ENCODE measurements at regions not wholly inside any gene's neighbourhood (a gene's known extent, or its start where the extent isn't known, plus 50 kb on each side); places are given as distances from the start of the nearest gene placed in this dataset.

GRCh38 chr7:110186334-110186733, 904.6 kb upstream of the LRRN3 start:
- no peak for DNase-seq
- intact Hi-C loops (cut with DNase I): no loop called here

- intact Hi-C loops (cut with DNase I): no loop called here
Observed at GRCh38 chr7:110187877-110188554, 902.9 kb upstream of the LRRN3 start.

DNA sequence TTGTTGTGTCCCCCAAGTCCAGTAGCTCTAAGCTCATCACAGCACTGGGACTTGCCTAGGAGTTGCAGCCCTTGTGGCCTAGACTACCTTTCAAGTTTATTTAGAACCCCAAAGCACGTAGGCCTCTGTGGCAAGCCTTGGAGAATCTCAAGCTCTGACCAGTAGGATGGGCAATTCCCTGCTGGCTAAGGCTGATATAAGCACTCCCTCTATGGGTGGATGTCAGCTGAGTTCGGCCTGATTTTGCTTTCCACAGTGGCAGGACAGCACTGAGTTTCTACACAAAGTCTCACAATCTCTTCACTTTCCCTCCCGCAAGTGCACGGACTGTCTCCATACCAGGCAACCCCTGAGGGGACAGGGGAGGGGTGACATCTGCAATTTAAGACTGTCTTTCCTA, 886.4 kb upstream of the LRRN3 start:
- no peak for DNase-seq
- intact Hi-C loops (cut with DNase I): no loop called here

More at GRCh38 chr7:110187877-110188554, 902.9 kb upstream of the LRRN3 start:
- DNase-seq: no peak

DNA sequence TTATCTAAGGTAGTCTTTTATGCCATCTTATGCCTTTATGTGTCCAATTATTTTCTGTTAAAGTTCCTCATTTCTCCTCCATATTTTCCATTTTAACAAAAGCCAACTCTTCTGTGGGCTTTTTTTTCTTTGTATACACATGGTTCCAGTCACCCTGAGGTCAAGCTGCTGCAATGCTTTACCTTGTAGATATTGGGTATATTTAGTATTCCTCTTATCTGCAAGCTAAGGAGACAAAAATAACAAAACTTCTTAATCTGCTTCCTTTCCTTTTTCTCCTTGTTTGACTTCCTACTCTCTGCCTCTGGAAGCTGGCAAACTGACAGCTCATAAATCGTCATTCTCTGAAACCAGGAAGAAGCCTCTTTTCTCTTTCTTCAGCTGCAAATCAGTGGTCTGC, 885.0 kb upstream of the LRRN3 start:
- intact Hi-C loops (cut with DNase I): no loop called here
- DNase-seq: no peak

- intact Hi-C loops (cut with DNase I): no loop called here
- DNase-seq: no peak
Observed at GRCh38 chr7:110209884-110210283, 881.0 kb upstream of the LRRN3 start.

- no peak for DNase-seq
Observed at GRCh38 chr7:110210941-110211608, 879.9 kb upstream of the LRRN3 start.

GRCh38 chr7:110224643-110225042, 866.3 kb upstream of the LRRN3 start:
- DNase-seq: no peak
- intact Hi-C loops (cut with DNase I): no loop called here

More at GRCh38 chr7:110210941-110211608, 879.9 kb upstream of the LRRN3 start:
- intact Hi-C loops (cut with DNase I): no loop called here

GRCh38 chr7:110246118-110246517, 844.8 kb upstream of the LRRN3 start:
- DNase-seq: no peak
- intact Hi-C loops (cut with DNase I): no loop called here

- intact Hi-C loops (cut with DNase I): no loop called here
- no peak for DNase-seq
Observed at GRCh38 chr7:110253093-110253492, 837.8 kb upstream of the LRRN3 start.

- DNase-seq: no peak
- intact Hi-C loops (cut with DNase I): no loop called here
Observed at GRCh38 chr7:110257673-110258072, 833.3 kb upstream of the LRRN3 start.

DNA sequence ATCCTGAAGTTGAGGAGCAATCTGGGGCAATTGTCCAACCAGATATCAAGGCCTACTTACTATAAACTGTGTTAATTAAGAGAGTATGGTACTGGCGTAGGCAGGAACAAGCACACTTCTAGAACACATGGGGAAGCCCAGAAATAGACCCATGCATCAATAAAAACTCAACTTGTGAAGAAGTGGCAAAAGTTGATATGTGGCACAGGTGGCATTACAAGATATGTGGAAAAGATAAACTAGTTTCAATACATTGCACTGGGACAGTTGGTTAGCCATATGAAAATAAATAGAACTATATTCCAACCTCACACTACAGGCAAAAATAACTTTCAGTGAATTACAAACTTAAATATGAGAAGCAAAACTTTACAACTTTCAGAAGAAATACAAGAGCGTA, 828.7 kb upstream of the LRRN3 start:
- no peak for DNase-seq
- intact Hi-C loops (cut with DNase I): no loop called here

DNA sequence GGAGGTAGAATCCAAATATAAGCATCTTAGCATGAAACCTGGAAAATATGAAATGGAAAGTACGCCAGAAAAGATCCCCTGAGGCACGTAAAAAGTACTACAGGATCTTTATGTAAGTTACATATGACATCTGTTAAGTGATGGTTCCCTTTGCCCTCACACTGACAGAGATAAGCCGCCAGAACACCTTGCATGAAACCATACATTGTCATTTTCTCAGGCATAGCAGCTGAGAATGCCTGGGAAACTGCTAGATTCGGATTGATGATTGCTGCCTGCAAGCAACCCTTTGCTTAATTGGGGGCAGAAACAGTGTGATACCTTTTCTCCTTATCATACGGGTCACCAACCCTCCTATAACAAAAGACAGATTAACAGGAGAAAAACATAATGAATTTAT, 826.6 kb upstream of the LRRN3 start:
- intact Hi-C loops (cut with DNase I): no loop called here
- DNase-seq: no peak

DNA sequence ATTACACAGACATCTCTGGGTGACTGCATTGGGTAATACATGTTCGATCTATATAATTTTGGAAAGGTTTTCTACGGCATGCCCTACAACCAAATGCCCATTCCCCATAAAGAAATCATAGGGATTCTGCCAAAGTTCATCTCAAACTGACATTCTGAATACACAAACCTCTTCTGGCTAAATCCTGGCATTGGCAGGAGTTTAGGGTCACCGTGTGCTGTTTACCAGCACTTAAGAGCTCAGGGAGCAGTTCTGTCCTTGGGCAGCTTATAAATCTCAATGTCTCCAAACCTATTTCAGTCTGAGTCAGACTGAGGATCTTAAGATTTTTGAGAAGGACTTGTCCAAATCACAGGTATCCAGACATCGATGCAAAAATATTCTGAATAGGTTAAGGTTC, 809.6 kb upstream of the LRRN3 start:
- intact Hi-C loops (cut with DNase I): no loop called here
- DNase-seq: no peak

- DNase-seq: no peak
- intact Hi-C loops (cut with DNase I): no loop called here
Observed at GRCh38 chr7:110283056-110283455, 807.9 kb upstream of the LRRN3 start.

DNA sequence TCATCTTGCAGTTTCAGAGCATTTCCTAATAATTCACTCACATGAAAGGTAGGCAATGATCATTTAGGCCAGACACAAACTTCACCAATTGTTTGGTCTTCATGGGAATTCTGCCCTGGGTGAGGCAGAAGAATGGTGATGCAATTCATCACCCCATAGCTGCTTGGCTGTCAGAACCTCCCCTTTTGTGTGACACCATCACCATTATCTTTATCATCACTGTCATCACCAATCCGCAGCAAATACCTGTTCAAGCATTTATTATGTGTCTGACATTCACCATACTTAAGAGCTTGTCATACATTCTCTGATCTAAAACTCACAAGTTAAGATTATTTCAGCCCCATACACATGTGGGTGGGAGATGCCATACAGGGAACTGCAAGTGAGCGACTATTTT, 799.5 kb upstream of the LRRN3 start:
- intact Hi-C loops (cut with DNase I): no loop called here
- no peak for DNase-seq

DNA sequence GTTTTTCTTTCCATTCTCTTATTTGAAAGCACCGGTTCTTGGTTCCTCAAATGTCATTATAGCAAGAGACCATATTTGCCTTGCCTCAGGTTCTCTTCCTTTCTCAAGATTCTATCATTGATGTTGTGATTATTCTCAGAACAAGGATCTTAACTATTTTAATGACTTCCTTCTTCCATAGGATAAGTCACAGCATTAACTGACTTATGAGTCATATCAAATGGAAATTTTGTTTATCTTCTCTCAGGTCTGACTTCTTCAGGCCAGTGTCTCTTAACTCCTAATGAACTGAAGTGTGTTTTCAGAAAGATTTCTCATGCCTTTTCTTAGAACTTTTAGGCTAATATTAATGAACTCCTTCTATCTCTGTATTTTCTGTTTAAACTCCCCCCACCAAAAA, 794.6 kb upstream of the LRRN3 start:
- no peak for DNase-seq
- intact Hi-C loops (cut with DNase I): no loop called here

- intact Hi-C loops (cut with DNase I): no loop called here
- no peak for DNase-seq
Observed at GRCh38 chr7:110307776-110308175, 783.2 kb upstream of the LRRN3 start.

DNA sequence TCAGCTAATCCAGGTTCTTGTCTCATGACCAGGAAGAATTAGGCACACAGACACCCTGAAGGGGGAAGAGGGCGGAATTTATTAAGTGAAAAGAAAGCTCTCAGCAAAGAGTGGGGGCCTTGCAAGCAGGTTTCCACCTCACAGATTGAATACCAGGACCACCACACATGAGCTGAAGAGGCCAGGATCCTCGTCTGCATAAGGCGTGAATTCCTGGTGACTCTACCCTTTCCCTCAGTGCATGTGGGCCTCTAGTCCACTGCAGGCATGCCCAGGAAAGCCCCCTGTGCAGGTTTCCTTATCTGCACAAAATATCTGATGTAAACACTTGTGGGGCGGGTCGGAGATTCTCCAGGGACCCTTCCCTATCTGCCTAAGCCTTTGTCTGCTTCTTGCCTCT, 782.1 kb upstream of the LRRN3 start:
- DNase-seq: no peak
- intact Hi-C loops (cut with DNase I): no loop called here

DNA sequence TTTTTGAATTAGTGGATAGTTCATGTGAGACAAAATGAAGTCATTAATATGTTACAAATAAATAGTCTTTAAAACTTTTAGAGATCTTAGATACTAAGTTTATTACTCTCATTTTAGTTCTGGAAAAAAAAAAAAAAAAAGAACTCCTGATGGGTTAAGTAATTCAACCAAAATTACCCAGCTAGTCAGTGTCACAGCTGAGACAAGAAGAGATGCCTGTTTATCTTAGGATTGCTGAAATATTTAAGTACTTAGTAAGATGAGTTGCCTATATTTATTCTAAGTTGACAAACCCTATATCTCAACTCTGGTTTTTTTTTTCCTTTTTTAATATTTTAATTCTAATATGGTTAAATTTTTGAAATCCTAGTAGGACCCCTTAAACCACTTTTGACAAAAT, 781.0 kb upstream of the LRRN3 start:
- DNase-seq: no peak
- intact Hi-C loops (cut with DNase I): no loop called here

GRCh38 chr7:110311556-110311955, 779.4 kb upstream of the LRRN3 start:
- intact Hi-C loops (cut with DNase I): no loop called here
- no peak for DNase-seq

DNA sequence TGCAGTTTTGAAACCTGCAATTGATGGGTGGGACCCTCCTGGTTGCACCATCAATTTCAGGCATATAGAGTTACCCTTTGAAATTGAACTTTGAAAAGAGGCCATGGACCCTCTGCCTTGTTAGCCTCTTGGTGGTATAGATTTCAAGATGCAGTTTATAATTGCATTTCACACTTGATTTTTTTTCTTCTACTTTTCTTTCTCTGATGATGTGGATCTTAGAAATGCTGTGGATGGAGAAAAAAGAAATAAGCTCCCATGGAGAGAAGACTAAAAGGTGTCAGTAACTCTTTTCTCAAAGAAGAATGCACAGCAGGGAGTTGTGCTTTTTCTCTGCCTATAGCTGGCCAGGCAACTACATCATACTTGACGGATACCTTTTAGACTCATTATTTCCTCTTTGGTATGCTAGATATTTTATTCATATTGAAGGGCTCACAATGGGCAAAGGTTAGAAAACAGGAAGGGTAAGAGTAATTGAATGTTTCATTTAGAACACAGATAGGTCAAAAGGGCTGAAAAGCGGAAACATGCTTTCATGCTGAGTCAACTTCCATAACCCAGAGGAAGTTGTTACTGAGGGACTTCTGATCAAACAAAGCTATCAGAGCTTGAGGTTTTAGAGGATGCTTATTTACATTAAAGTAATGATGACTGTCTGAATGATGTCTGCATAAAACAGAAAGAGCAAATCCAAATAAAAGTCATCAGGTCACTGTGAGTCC, 773.2 kb upstream of the LRRN3 start:
- intact Hi-C loops (cut with DNase I): no loop called here
- DNase-seq: no peak
